HG02610 (cell line): ENCODE measurements at regions not wholly inside any gene's neighbourhood (a gene's known extent, or its start where the extent isn't known, plus 50 kb on each side); places are given as distances from the start of the nearest gene placed in this dataset.

Experiments used
- ATAC-seq: cut with Tn5 transposase; IDR thresholded peaks from one replicate; pipeline ENCODE4 v1.9.1; 2021; ENCODE audit warnings: mild to moderate bottlenecking, moderate library complexity; ENCODE audit not compliant: unreplicated experiment

GRCh38 chr2:219878516-219878915 is 251.1 kb downstream of the SLC4A3 start:
- no peak for ATAC-seq

- ATAC-seq: no peak
Measured at GRCh38 chr2:219881851-219882250, 254.4 kb downstream of the SLC4A3 start.

- no peak for ATAC-seq
Measured at GRCh38 chr2:219886615-219887014, 259.2 kb downstream of the SLC4A3 start.

- no peak for ATAC-seq
Measured at GRCh38 chr2:219887870-219888269, 260.4 kb downstream of the SLC4A3 start.

GRCh38 chr2:219893541-219893940 is 266.1 kb downstream of the SLC4A3 start:
- no peak for ATAC-seq

GRCh38 chr2:219897456-219897855 is 270.0 kb downstream of the SLC4A3 start:
- no peak for ATAC-seq

GRCh38 chr2:219901155-219901554 is 273.7 kb downstream of the SLC4A3 start:
- peak; percentile 73 for ATAC-seq

GRCh38 chr2:219902891-219903552 is 275.6 kb downstream of the SLC4A3 start:
- no peak for ATAC-seq

- no peak for ATAC-seq
Measured at GRCh38 chr2:219905640-219906039, 278.2 kb downstream of the SLC4A3 start.

- ATAC-seq: no peak
Measured at GRCh38 chr2:219906114-219907010, 278.9 kb downstream of the SLC4A3 start.

- ATAC-seq: no peak
Measured at GRCh38 chr2:219907011-219907365, 279.6 kb downstream of the SLC4A3 start.

GRCh38 chr2:219908538-219908937 is 281.1 kb downstream of the SLC4A3 start:
- no peak for ATAC-seq

- no peak for ATAC-seq
Measured at GRCh38 chr2:219911541-219911940, 284.1 kb downstream of the SLC4A3 start.

- no peak for ATAC-seq
Measured at GRCh38 chr2:219912491-219912921, 285.1 kb downstream of the SLC4A3 start.

- no peak for ATAC-seq
Measured at GRCh38 chr2:219914577-219914976, 287.1 kb downstream of the SLC4A3 start.

GRCh38 chr2:219916281-219916680 is 288.9 kb downstream of the SLC4A3 start:
- no peak for ATAC-seq

GRCh38 chr2:219916726-219917440 is 289.5 kb downstream of the SLC4A3 start:
- ATAC-seq: no peak

- no peak for ATAC-seq
Measured at GRCh38 chr2:219918254-219918653, 290.8 kb downstream of the SLC4A3 start.

- no peak for ATAC-seq
Measured at GRCh38 chr2:219918944-219919343, 291.5 kb downstream of the SLC4A3 start.

- no peak for ATAC-seq
Measured at GRCh38 chr2:219919506-219919905, 292.1 kb downstream of the SLC4A3 start.

- ATAC-seq: no peak
Measured at GRCh38 chr2:219929835-219930234, 302.4 kb downstream of the SLC4A3 start.

- ATAC-seq: no peak
Measured at GRCh38 chr2:219939647-219940046, 312.2 kb downstream of the SLC4A3 start.
